SH-SY5Y (cell line): ENCODE measurements at regions not wholly inside any gene's neighbourhood (a gene's known extent, or its start where the extent isn't known, plus 50 kb on each side); places are given as distances from the start of the nearest gene placed in this dataset.

Source experiments
- GATA2 ChIP-seq: IDR thresholded peaks from 2 replicates; pipeline ENCODE4 v1.6.1; 2011; ENCODE audit warnings: mild to moderate bottlenecking, low read depth, low read length
- GATA3 ChIP-seq: IDR thresholded peaks from 2 replicates; pipeline ENCODE4 v1.6.1; 2011; ENCODE audit warnings: low read depth, mild to moderate bottlenecking, low read length, moderate library complexity

- TF ChIP-seq GATA3 (no peak), GATA2 (no peak)
Measured at GRCh38 chr6:139984317-139984716, 609.9 kb upstream of the CITED2 start.
